Keratinocyte (primary cell): ENCODE measurements at regions not wholly inside any gene's neighbourhood (a gene's known extent, or its start where the extent isn't known, plus 50 kb on each side); places are given as distances from the start of the nearest gene placed in this dataset.

Experiments used
- DNase-seq: peaks from one replicate; pipeline ENCODE4 v3.0.0-alpha.2; 2011; ENCODE audit warnings: low read depth, missing footprints, low spot score
- FAIRE-seq: peaks from 2 replicates; lab custom pipeline; 2011; peaks lifted over from hg19 to GRCh38; lab: Jason Lieb, UNC
- H2AFZ ChIP-seq: 2 replicates; pipeline ENCODE4 v1.6.0; 2012; ENCODE audit warnings: low read length, control low read depth, inconsistent platforms; ENCODE audit not compliant: control insufficient read depth
- H3K27ac ChIP-seq: 2 replicates; pipeline ENCODE4 v1.5.1; 2011; ENCODE audit warnings: low read length; ENCODE audit not compliant: control insufficient read depth, insufficient read depth
- H3K27me3 ChIP-seq: 3 replicates; pipeline ENCODE4 v1.6.0; 2011; ENCODE audit warnings: low read length; ENCODE audit not compliant: control insufficient read depth, insufficient read depth; ENCODE audit errors: extremely low read depth
- H3K36me3 ChIP-seq, 2 experiments: 2 replicates in 1 of 2; 3 replicates in 1 of 2; pipeline ENCODE4 v1.5.1; 2011; ENCODE audit warnings: low read length in 2 of 2, mild to moderate bottlenecking in 1 of 2; ENCODE audit not compliant: control insufficient read depth in 2 of 2, insufficient read depth in 2 of 2; ENCODE audit errors: extremely low read depth in 1 of 2
- H3K4me1 ChIP-seq: 3 replicates; pipeline ENCODE4 v1.5.1; 2011; ENCODE audit warnings: low read length; ENCODE audit not compliant: control insufficient read depth, insufficient read depth; ENCODE audit errors: extremely low read depth
- H3K4me2 ChIP-seq: 3 replicates; pipeline ENCODE4 v1.6.0; 2011; ENCODE audit warnings: low read depth, low read length; ENCODE audit not compliant: control insufficient read depth, insufficient read depth; ENCODE audit errors: extremely low read depth
- H3K4me3 ChIP-seq, 3 experiments: fragments of 200-600 bp in 1 of 3; sonication (generic) in 1 of 3; 2 replicates in 2 of 3; 3 replicates in 1 of 3; pipeline ENCODE4 v1.5.1; 2011 to 2016; ENCODE audit warnings: low read length in 3 of 3, mild to moderate bottlenecking in 3 of 3, control low read depth in 2 of 3, inconsistent platforms in 1 of 3, low read depth in 1 of 3, mixed read lengths in 1 of 3, mixed run types in 1 of 3, moderate library complexity in 1 of 3; ENCODE audit not compliant: control insufficient read depth in 2 of 3, insufficient read depth in 2 of 3; ENCODE audit errors: extremely low read depth in 1 of 3
- H3K79me2 ChIP-seq: 2 replicates; pipeline ENCODE4 v1.6.0; 2012; ENCODE audit warnings: low read length; ENCODE audit not compliant: control insufficient read depth, insufficient read depth
- H3K9ac ChIP-seq: 3 replicates; pipeline ENCODE4 v1.6.0; 2011; ENCODE audit warnings: low read length; ENCODE audit not compliant: control insufficient read depth, insufficient read depth; ENCODE audit errors: extremely low read depth
- H3K9me1 ChIP-seq: 3 replicates; pipeline ENCODE4 v1.6.0; 2011; ENCODE audit warnings: low read length; ENCODE audit not compliant: control insufficient read depth, insufficient read depth; ENCODE audit errors: extremely low read depth
- H3K9me3 ChIP-seq: 2 replicates; pipeline ENCODE4 v1.5.1; 2012; ENCODE audit warnings: low read depth, low read length; ENCODE audit not compliant: control insufficient read depth
- H4K20me1 ChIP-seq: 3 replicates; pipeline ENCODE4 v1.6.0; 2011; ENCODE audit warnings: low read length; ENCODE audit not compliant: control insufficient read depth, insufficient read depth; ENCODE audit errors: extremely low read depth
- EZH2 ChIP-seq: IDR thresholded peaks from one replicate; pipeline ENCODE4 v1.6.1; 2012; ENCODE audit warnings: inconsistent platforms, mild to moderate bottlenecking, low read length, moderate library complexity
- dilution Hi-C: fragments of 300-500 bp; cut with MboI; formaldehyde crosslinking; loops from one replicate; pipeline ENCODE4 v1.7.0; 2020; ENCODE audit warnings: low sequenced_read_pairs; ENCODE audit not compliant: extremely low pct_ligation_motif_present
- TF ChIP-seq, protein P1 (sequence below), 3 experiments: IDR thresholded peaks in 1 of 3; conservative IDR thresholded peaks in 1 of 3; optimal IDR thresholded peaks in 1 of 3; 2 replicates in 2 of 3; 3 replicates in 1 of 3; pipeline versions ENCODE3 to v1.5.1; 2011; ENCODE audit warnings: low read length in 3 of 3, mild to moderate bottlenecking in 3 of 3, moderate library complexity in 2 of 3, control low read depth in 1 of 3, inconsistent platforms in 1 of 3; ENCODE audit not compliant: insufficient read depth in 2 of 3; ENCODE audit errors: extremely low read depth in 1 of 3

GRCh38 chr12:16949871-16950667 is 344.1 kb upstream of the LMO3 start:
- Histone ChIP-seq H3K9me1 (no peaks in the 10 kb centered on the region), H3K9me3 (no peaks in the 10 kb centered on the region), H2AFZ (no peak overlapping the region), H3K79me2 (no peaks in the 10 kb centered on the region), H3K36me3 (no peaks in the 10 kb centered on the region), H3K27me3 (no peaks in the 10 kb centered on the region), H3K9ac (no peak overlapping the region), H3K4me2 (no peak overlapping the region), H3K4me3 (no peak overlapping the region), H3K4me1 (no peaks in the 10 kb centered on the region), H4K20me1 (no peaks in the 10 kb centered on the region), H3K27ac (no peak overlapping the region)
- DNase-seq = no peak
- dilution Hi-C loops = no loop called here
- TF ChIP-seq, protein P1, sequence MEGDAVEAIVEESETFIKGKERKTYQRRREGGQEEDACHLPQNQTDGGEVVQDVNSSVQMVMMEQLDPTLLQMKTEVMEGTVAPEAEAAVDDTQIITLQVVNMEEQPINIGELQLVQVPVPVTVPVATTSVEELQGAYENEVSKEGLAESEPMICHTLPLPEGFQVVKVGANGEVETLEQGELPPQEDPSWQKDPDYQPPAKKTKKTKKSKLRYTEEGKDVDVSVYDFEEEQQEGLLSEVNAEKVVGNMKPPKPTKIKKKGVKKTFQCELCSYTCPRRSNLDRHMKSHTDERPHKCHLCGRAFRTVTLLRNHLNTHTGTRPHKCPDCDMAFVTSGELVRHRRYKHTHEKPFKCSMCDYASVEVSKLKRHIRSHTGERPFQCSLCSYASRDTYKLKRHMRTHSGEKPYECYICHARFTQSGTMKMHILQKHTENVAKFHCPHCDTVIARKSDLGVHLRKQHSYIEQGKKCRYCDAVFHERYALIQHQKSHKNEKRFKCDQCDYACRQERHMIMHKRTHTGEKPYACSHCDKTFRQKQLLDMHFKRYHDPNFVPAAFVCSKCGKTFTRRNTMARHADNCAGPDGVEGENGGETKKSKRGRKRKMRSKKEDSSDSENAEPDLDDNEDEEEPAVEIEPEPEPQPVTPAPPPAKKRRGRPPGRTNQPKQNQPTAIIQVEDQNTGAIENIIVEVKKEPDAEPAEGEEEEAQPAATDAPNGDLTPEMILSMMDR (optimal IDR thresholded peaks at IDR 0.05 in 1 of 3, IDR thresholded peaks at IDR 0.05 in 1 of 3, conservative IDR thresholded peaks at IDR 0.05 in 1 of 3; ENCODE audit: extremely low read depth in 1 of 3, insufficient read depth in 2 of 3, low read length in 3 of 3) = no peak
- no peak for TF ChIP-seq EZH2
- FAIRE-seq = no peak

- FAIRE-seq = no peak
- no peaks in the 10 kb centered on the region for H3K36me3 ChIP-seq
These were observed 343.4 kb upstream of the LMO3 start for GRCh38 chr12:16949371-16949770.

More at GRCh38 chr12:16949371-16949770, 343.4 kb upstream of the LMO3 start:
- no peaks in the 10 kb centered on the region for H4K20me1 ChIP-seq
- H3K9me1 ChIP-seq = no peaks in the 10 kb centered on the region
- no peak overlapping the region for H2AFZ ChIP-seq
- TF ChIP-seq, protein P1 (optimal IDR thresholded peaks at IDR 0.05 in 1 of 3, IDR thresholded peaks at IDR 0.05 in 1 of 3, conservative IDR thresholded peaks at IDR 0.05 in 1 of 3; ENCODE audit: extremely low read depth in 1 of 3, insufficient read depth in 2 of 3, low read length in 3 of 3) = no peak
- no peak for TF ChIP-seq EZH2
- H3K4me1 ChIP-seq = no peaks in the 10 kb centered on the region
- H3K27ac ChIP-seq = no peak overlapping the region
- H3K9me3 ChIP-seq = no peaks in the 10 kb centered on the region
- no peaks in the 10 kb centered on the region for H3K27me3 ChIP-seq
- H3K4me3 ChIP-seq = no peak overlapping the region
- H3K4me2 ChIP-seq = no peak overlapping the region
- DNase-seq = no peak
- dilution Hi-C loops = no loop called here
- no peak overlapping the region for H3K9ac ChIP-seq
- no peaks in the 10 kb centered on the region for H3K79me2 ChIP-seq
